ENCODE measurements at regions not wholly inside any gene's neighbourhood (a gene's known extent, or its start where the extent isn't known, plus 50 kb on each side); places are given as distances from the start of the nearest gene placed in this dataset.

GRCh38 chr12:65756267-65756666 lies 68.0 kb upstream of the HMGA2 start (continued):
- TF ChIP-seq ZFP36 (IDR thresholded peaks at IDR 0.05; ENCODE audit: borderline replicate concordance, partially characterized antibody) = no peak

- POLR2A ChIA-PET = no interaction called here
- no peak for DNase-seq (ENCODE audit: low read depth in 1 of 2, low spot score in 1 of 2)
- 47% methylated on average over 2 of the region's 2 CpGs for WGBS (ENCODE audit: missing lambda C conversion rate)
- Histone ChIP-seq H3K9me3 (no peaks in the 10 kb centered on the region), H3K4me2 (no peak overlapping the region), H3K27ac (no peak overlapping the region), H3K4me3 (no peak overlapping the region), H3K4me1 (no peaks in the 10 kb centered on the region)
- no peak for FAIRE-seq
- CTCF ChIA-PET = interaction anchor here (0.9 to 2.0 kb wide), 2 partner anchors 155 to 200 kb away, joined by 3 to 4 read pairs; no protein-coding TSS in a partner anchor
- TF ChIP-seq, protein P1, sequence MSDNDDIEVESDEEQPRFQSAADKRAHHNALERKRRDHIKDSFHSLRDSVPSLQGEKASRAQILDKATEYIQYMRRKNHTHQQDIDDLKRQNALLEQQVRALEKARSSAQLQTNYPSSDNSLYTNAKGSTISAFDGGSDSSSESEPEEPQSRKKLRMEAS (IDR thresholded peaks at IDR 0.05) = no peak
- no peak for TF ChIP-seq ZC3H11A (IDR thresholded peaks at IDR 0.05)
- no peak for TF ChIP-seq KDM5A (IDR thresholded peaks at IDR 0.05)
- TF ChIP-seq RARB (CRISPR knock-in tag; IDR thresholded peaks at IDR 0.05) = no peak
- ATAC-seq = no peak
Observed at GRCh38 chr12:65756956-65757511, 67.2 kb upstream of the HMGA2 start.

DNA sequence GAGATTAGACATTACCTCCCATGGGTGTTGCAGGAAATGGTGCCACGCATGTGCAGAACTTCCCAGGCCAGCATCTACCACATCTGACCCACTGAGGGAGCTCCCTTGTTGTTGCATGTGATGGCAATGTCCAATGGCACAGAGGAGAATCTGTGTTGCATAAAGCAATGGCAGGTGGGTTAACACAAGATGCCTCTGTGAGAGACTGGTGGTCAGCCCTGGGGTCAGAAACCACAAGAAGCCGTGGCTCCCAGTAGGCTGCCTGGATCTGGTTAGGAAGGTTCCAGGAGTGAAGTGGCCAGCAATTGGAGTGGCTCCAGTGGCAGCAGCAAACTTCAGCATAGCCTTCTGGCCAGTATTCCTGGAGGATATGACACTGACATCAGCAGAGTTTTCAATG lies 65.9 kb upstream of the HMGA2 start:
- TF ChIP-seq BHLHE40 (IDR thresholded peaks at IDR 0.05; ENCODE audit: low read depth, low read length) (no peak), ELK1 (IDR thresholded peaks at IDR 0.05; ENCODE audit: low read depth, low read length) (no peak), HOXB5 (CRISPR knock-in tag; IDR thresholded peaks at IDR 0.05) (no peak), BCL3 (IDR thresholded peaks at IDR 0.05) (no peak), NPAS2 (CRISPR knock-in tag; IDR thresholded peaks at IDR 0.05; ENCODE audit: borderline replicate concordance) (no peak), KDM1A (IDR thresholded peaks at IDR 0.05; ENCODE audit: low read depth) (no peak), KDM5A (IDR thresholded peaks at IDR 0.05) (no peak), ZNF302 (CRISPR knock-in tag; IDR thresholded peaks at IDR 0.05) (no peak), MAZ (IDR thresholded peaks at IDR 0.05; ENCODE audit: borderline replicate concordance, low read depth, low read length) (no peak), ZFP36 (IDR thresholded peaks at IDR 0.05; ENCODE audit: borderline replicate concordance, partially characterized antibody) (no peak), MYC (IDR thresholded peaks at IDR 0.05; ENCODE audit: borderline replicate concordance, low read length) (no peak), GATA3 (IDR thresholded peaks at IDR 0.05; ENCODE audit: borderline replicate concordance) (no peak)
- 30% methylated on average over 2 of the region's 2 CpGs for WGBS (ENCODE audit: missing lambda C conversion rate)
- no peak for ATAC-seq
- Histone ChIP-seq H3K4me3 (no peak overlapping the region), H3K4me2 (no peak overlapping the region), H3K27ac (no peak overlapping the region), H3K9me3 (no peaks in the 10 kb centered on the region), H3K4me1 (no peaks in the 10 kb centered on the region)
- DNase-seq (ENCODE audit: low read depth in 1 of 2, low spot score in 1 of 2) = no peak
- no peak for FAIRE-seq
- ChIA-PET POLR2A (no interaction called here), CTCF (interaction anchor here (0.7 to 2.0 kb wide), 3 partner anchors 10 to 156 kb away, joined by 3 to 4 read pairs (median 4); no protein-coding TSS in a partner anchor)

GRCh38 chr12:65759735-65760134 lies 64.5 kb upstream of the HMGA2 start:
- Histone ChIP-seq H3K27ac (no peak overlapping the region), H3K9me3 (no peaks in the 10 kb centered on the region), H3K4me1 (no peaks in the 10 kb centered on the region), H3K4me3 (no peak overlapping the region), H3K4me2 (no peak overlapping the region)
- WGBS (ENCODE audit: missing lambda C conversion rate) = 68% methylated on average over 8 of the region's 8 CpGs
- ATAC-seq = no peak
- ChIA-PET POLR2A (no interaction called here), CTCF (interaction anchor here (1.7 kb wide), 1 partner anchor 10 kb away, joined by 6 read pairs; no protein-coding TSS in a partner anchor)
- no peak for DNase-seq (ENCODE audit: low read depth in 1 of 2, low spot score in 1 of 2)
- no peak for FAIRE-seq
- TF ChIP-seq JUN (IDR thresholded peaks at IDR 0.05) (no peak), SMC3 (IDR thresholded peaks at IDR 0.05) (no peak), RAD21 (conservative IDR thresholded peaks at IDR 0.05 in 1 of 2, IDR thresholded peaks at IDR 0.05 in 1 of 2) (no peak), RNF2 (IDR thresholded peaks at IDR 0.05; ENCODE audit: borderline replicate concordance, low read depth) (no peak), ZSCAN20 (CRISPR knock-in tag; IDR thresholded peaks at IDR 0.05) (no peak), E2F6 (IDR thresholded peaks at IDR 0.05; ENCODE audit: borderline replicate concordance, low read depth) (no peak), MAFK (IDR thresholded peaks at IDR 0.05; ENCODE audit: partially characterized antibody) (no peak), BCL3 (IDR thresholded peaks at IDR 0.05) (no peak), HEYL (CRISPR knock-in tag; IDR thresholded peaks at IDR 0.05) (no peak)
- TF ChIP-seq, protein P2, sequence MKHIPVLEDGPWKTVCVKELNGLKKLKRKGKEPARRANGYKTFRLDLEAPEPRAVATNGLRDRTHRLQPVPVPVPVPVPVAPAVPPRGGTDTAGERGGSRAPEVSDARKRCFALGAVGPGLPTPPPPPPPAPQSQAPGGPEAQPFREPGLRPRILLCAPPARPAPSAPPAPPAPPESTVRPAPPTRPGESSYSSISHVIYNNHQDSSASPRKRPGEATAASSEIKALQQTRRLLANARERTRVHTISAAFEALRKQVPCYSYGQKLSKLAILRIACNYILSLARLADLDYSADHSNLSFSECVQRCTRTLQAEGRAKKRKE (CRISPR knock-in tag; IDR thresholded peaks at IDR 0.05; ENCODE audit: low read depth) = no peak
- TF ChIP-seq, protein P3, sequence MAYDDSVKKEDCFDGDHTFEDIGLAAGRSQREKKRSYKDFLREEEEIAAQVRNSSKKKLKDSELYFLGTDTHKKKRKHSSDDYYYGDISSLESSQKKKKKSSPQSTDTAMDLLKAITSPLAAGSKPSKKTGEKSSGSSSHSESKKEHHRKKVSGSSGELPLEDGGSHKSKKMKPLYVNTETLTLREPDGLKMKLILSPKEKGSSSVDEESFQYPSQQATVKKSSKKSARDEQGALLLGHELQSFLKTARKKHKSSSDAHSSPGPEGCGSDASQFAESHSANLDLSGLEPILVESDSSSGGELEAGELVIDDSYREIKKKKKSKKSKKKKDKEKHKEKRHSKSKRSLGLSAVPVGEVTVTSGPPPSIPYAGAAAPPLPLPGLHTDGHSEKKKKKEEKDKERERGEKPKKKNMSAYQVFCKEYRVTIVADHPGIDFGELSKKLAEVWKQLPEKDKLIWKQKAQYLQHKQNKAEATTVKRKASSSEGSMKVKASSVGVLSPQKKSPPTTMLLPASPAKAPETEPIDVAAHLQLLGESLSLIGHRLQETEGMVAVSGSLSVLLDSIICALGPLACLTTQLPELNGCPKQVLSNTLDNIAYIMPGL (CRISPR knock-in tag; IDR thresholded peaks at IDR 0.05; ENCODE audit: borderline replicate concordance) = no peak

Data from A549 (cell line).